ENCODE measurements at regions not wholly inside any gene's neighbourhood (a gene's known extent, or its start where the extent isn't known, plus 50 kb on each side); places are given as distances from the start of the nearest gene placed in this dataset.
A peak's percentile ranks its signal among the peaks of the same experiment; 100 is the strongest.

- Mint-ChIP-seq H3K4me1 (ENCODE audit: low read depth, unreplicated experiment) (peaks cover 8% of the 10 kb centered on the region), H3K27me3 (ENCODE audit: unreplicated experiment) (peaks cover 3% of the 10 kb centered on the region), H3K36me3 (ENCODE audit: unreplicated experiment) (no peaks in the 10 kb centered on the region), H3K9me3 (ENCODE audit: unreplicated experiment) (peaks cover 1% of the 10 kb centered on the region), H3K4me3 (ENCODE audit: unreplicated experiment) (no peak overlapping the region), H3K27ac (ENCODE audit: unreplicated experiment) (no peak overlapping the region)
- DNase-seq: no peak
- TF ChIP-seq CTCF (IDR thresholded peaks at IDR 0.05; ENCODE audit: partially characterized antibody, unreplicated experiment): no peak
Observed at GRCh38 chr2:2517399-2517798, 186.3 kb upstream of the MYT1L start.

GRCh38 chr2:2516386-2516785 lies 185.3 kb upstream of the MYT1L start:
- DNase-seq: no peak
- Mint-ChIP-seq H3K4me1 (ENCODE audit: low read depth, unreplicated experiment) (peaks cover 9% of the 10 kb centered on the region), H3K27ac (ENCODE audit: unreplicated experiment) (no peak overlapping the region), H3K9me3 (ENCODE audit: unreplicated experiment) (peaks cover 1% of the 10 kb centered on the region), H3K36me3 (ENCODE audit: unreplicated experiment) (no peaks in the 10 kb centered on the region), H3K4me3 (ENCODE audit: unreplicated experiment) (no peak overlapping the region), H3K27me3 (ENCODE audit: unreplicated experiment) (no peaks in the 10 kb centered on the region)
- no peak for TF ChIP-seq CTCF (IDR thresholded peaks at IDR 0.05; ENCODE audit: partially characterized antibody, unreplicated experiment)

- H3K36me3 Mint-ChIP-seq (ENCODE audit: unreplicated experiment): peaks cover 4% of the 10 kb centered on the region
- no peak for DNase-seq
- no peak overlapping the region for H3K4me3 Mint-ChIP-seq (ENCODE audit: unreplicated experiment)
- no peak for TF ChIP-seq CTCF (IDR thresholded peaks at IDR 0.05; ENCODE audit: partially characterized antibody, unreplicated experiment)
- H3K9me3 Mint-ChIP-seq (ENCODE audit: unreplicated experiment): peaks cover 1% of the 10 kb centered on the region
- H3K27me3 Mint-ChIP-seq (ENCODE audit: unreplicated experiment): peaks cover 4% of the 10 kb centered on the region
- no peak overlapping the region for H3K27ac Mint-ChIP-seq (ENCODE audit: unreplicated experiment)
- H3K4me1 Mint-ChIP-seq (ENCODE audit: low read depth, unreplicated experiment): peaks cover 9% of the 10 kb centered on the region
Observed at GRCh38 chr2:2512931-2513330, 181.9 kb upstream of the MYT1L start.

GRCh38 chr2:2507417-2507997 lies 176.4 kb upstream of the MYT1L start:
- Mint-ChIP-seq H3K4me1 (ENCODE audit: low read depth, unreplicated experiment) (peaks cover 1% of the 10 kb centered on the region), H3K36me3 (ENCODE audit: unreplicated experiment) (peaks cover 12% of the 10 kb centered on the region), H3K27me3 (ENCODE audit: unreplicated experiment) (peaks cover 4% of the 10 kb centered on the region), H3K9me3 (ENCODE audit: unreplicated experiment) (no peaks in the 10 kb centered on the region), H3K4me3 (ENCODE audit: unreplicated experiment) (no peak overlapping the region), H3K27ac (ENCODE audit: unreplicated experiment) (no peak overlapping the region)
- TF ChIP-seq CTCF (IDR thresholded peaks at IDR 0.05; ENCODE audit: partially characterized antibody, unreplicated experiment): no peak
- DNase-seq: peak; percentile 54

- TF ChIP-seq CTCF (IDR thresholded peaks at IDR 0.05; ENCODE audit: partially characterized antibody, unreplicated experiment): no peak
- Mint-ChIP-seq H3K27me3 (ENCODE audit: unreplicated experiment) (peaks cover 4% of the 10 kb centered on the region), H3K36me3 (ENCODE audit: unreplicated experiment) (peaks cover 12% of the 10 kb centered on the region), H3K4me3 (ENCODE audit: unreplicated experiment) (no peak overlapping the region), H3K9me3 (ENCODE audit: unreplicated experiment) (no peaks in the 10 kb centered on the region), H3K4me1 (ENCODE audit: low read depth, unreplicated experiment) (no peaks in the 10 kb centered on the region), H3K27ac (ENCODE audit: unreplicated experiment) (no peak overlapping the region)
- no peak for DNase-seq
Observed at GRCh38 chr2:2506536-2506935, 175.5 kb upstream of the MYT1L start.

Measured in glutamatergic neuron (in vitro differentiated cells).